ENCODE measurements at regions not wholly inside any gene's neighbourhood (a gene's known extent, or its start where the extent isn't known, plus 50 kb on each side); places are given as distances from the start of the nearest gene placed in this dataset.
A peak's percentile ranks its signal among the peaks of the same experiment; 100 is the strongest.

GRCh38 chr3:14252321-14253021 lies 73.9 kb downstream of the LSM3 start:
- DNase-seq = no peak
- in situ Hi-C loops (cut with HindIII; ENCODE audit: low pct_ligation_motif_present, low pct_unique_long_range_greater_than_20kb, low sequenced_read_pairs) = no loop called here

GRCh38 chr3:14253022-14253706 lies 74.5 kb downstream of the LSM3 start:
- in situ Hi-C loops (cut with HindIII; ENCODE audit: low pct_ligation_motif_present, low pct_unique_long_range_greater_than_20kb, low sequenced_read_pairs) = no loop called here
- no peak for DNase-seq

- in situ Hi-C loops (cut with HindIII; ENCODE audit: low pct_ligation_motif_present, low pct_unique_long_range_greater_than_20kb, low sequenced_read_pairs) = no loop called here
- no peak for DNase-seq
Observed at GRCh38 chr3:14253707-14254382, 75.2 kb downstream of the LSM3 start.

- no peak for DNase-seq
- in situ Hi-C loops (cut with HindIII; ENCODE audit: low pct_ligation_motif_present, low pct_unique_long_range_greater_than_20kb, low sequenced_read_pairs) = no loop called here
Observed at GRCh38 chr3:14254812-14255702, 76.4 kb downstream of the LSM3 start.

GRCh38 chr3:14256046-14256445 lies 77.4 kb downstream of the LSM3 start:
- in situ Hi-C loops (cut with HindIII; ENCODE audit: low pct_ligation_motif_present, low pct_unique_long_range_greater_than_20kb, low sequenced_read_pairs) = no loop called here
- DNase-seq = no peak

- in situ Hi-C loops (cut with HindIII; ENCODE audit: low pct_ligation_motif_present, low pct_unique_long_range_greater_than_20kb, low sequenced_read_pairs) = no loop called here
- DNase-seq = no peak
Observed at GRCh38 chr3:14256561-14257342, 78.1 kb downstream of the LSM3 start.

GRCh38 chr3:14258906-14259904 lies 80.6 kb downstream of the LSM3 start:
- no peak for DNase-seq
- in situ Hi-C loops (cut with HindIII; ENCODE audit: low pct_ligation_motif_present, low pct_unique_long_range_greater_than_20kb, low sequenced_read_pairs) = no loop called here

GRCh38 chr3:14260463-14260862 lies 81.8 kb downstream of the LSM3 start:
- in situ Hi-C loops (cut with HindIII; ENCODE audit: low pct_ligation_motif_present, low pct_unique_long_range_greater_than_20kb, low sequenced_read_pairs) = no loop called here
- DNase-seq = no peak

GRCh38 chr3:14261229-14261628 lies 82.6 kb downstream of the LSM3 start:
- peak; percentile 73 for DNase-seq
- in situ Hi-C loops (cut with HindIII; ENCODE audit: low pct_ligation_motif_present, low pct_unique_long_range_greater_than_20kb, low sequenced_read_pairs) = no loop called here

- no peak for DNase-seq
- in situ Hi-C loops (cut with HindIII; ENCODE audit: low pct_ligation_motif_present, low pct_unique_long_range_greater_than_20kb, low sequenced_read_pairs) = no loop called here
Observed at GRCh38 chr3:14262212-14262611, 83.6 kb downstream of the LSM3 start.

- DNase-seq = no peak
- in situ Hi-C loops (cut with HindIII; ENCODE audit: low pct_ligation_motif_present, low pct_unique_long_range_greater_than_20kb, low sequenced_read_pairs) = no loop called here
Observed at GRCh38 chr3:14262867-14263266, 84.2 kb downstream of the LSM3 start.

GRCh38 chr3:14263317-14264005 lies 84.8 kb downstream of the LSM3 start:
- no peak for DNase-seq
- in situ Hi-C loops (cut with HindIII; ENCODE audit: low pct_ligation_motif_present, low pct_unique_long_range_greater_than_20kb, low sequenced_read_pairs) = no loop called here

GRCh38 chr3:14265246-14265962 lies 86.8 kb downstream of the LSM3 start:
- in situ Hi-C loops (cut with HindIII; ENCODE audit: low pct_ligation_motif_present, low pct_unique_long_range_greater_than_20kb, low sequenced_read_pairs) = no loop called here
- DNase-seq = peak; percentile 24

- no peak for DNase-seq
- in situ Hi-C loops (cut with HindIII; ENCODE audit: low pct_ligation_motif_present, low pct_unique_long_range_greater_than_20kb, low sequenced_read_pairs) = no loop called here
Observed at GRCh38 chr3:14266361-14266760, 87.7 kb downstream of the LSM3 start.

GRCh38 chr3:14267976-14268375 lies 89.4 kb downstream of the LSM3 start:
- in situ Hi-C loops (cut with HindIII; ENCODE audit: low pct_ligation_motif_present, low pct_unique_long_range_greater_than_20kb, low sequenced_read_pairs) = no loop called here
- DNase-seq = no peak

- DNase-seq = no peak
- in situ Hi-C loops (cut with HindIII; ENCODE audit: low pct_ligation_motif_present, low pct_unique_long_range_greater_than_20kb, low sequenced_read_pairs) = no loop called here
Observed at GRCh38 chr3:14268897-14269296, 90.3 kb downstream of the LSM3 start.
